Keratinocyte (primary cell): ENCODE measurements at regions not wholly inside any gene's neighbourhood (a gene's known extent, or its start where the extent isn't known, plus 50 kb on each side); places are given as distances from the start of the nearest gene placed in this dataset.
A peak's percentile ranks its signal among the peaks of the same experiment; 100 is the strongest.

Experiments used
- EZH2 ChIP-seq: IDR thresholded peaks from one replicate; pipeline ENCODE4 v1.6.1; 2012; ENCODE audit warnings: inconsistent platforms, mild to moderate bottlenecking, low read length, moderate library complexity
- TF ChIP-seq, protein P1 (sequence below), 3 experiments: IDR thresholded peaks in 1 of 3; conservative IDR thresholded peaks in 1 of 3; optimal IDR thresholded peaks in 1 of 3; 2 replicates in 2 of 3; 3 replicates in 1 of 3; pipeline versions ENCODE3 to v1.5.1; 2011; ENCODE audit warnings: low read length in 3 of 3, mild to moderate bottlenecking in 3 of 3, moderate library complexity in 2 of 3, control low read depth in 1 of 3, inconsistent platforms in 1 of 3; ENCODE audit not compliant: insufficient read depth in 2 of 3; ENCODE audit errors: extremely low read depth in 1 of 3

GRCh38 chr3:5304789-5305683 is 117.5 kb downstream of the EDEM1 start:
- TF ChIP-seq, protein P1, sequence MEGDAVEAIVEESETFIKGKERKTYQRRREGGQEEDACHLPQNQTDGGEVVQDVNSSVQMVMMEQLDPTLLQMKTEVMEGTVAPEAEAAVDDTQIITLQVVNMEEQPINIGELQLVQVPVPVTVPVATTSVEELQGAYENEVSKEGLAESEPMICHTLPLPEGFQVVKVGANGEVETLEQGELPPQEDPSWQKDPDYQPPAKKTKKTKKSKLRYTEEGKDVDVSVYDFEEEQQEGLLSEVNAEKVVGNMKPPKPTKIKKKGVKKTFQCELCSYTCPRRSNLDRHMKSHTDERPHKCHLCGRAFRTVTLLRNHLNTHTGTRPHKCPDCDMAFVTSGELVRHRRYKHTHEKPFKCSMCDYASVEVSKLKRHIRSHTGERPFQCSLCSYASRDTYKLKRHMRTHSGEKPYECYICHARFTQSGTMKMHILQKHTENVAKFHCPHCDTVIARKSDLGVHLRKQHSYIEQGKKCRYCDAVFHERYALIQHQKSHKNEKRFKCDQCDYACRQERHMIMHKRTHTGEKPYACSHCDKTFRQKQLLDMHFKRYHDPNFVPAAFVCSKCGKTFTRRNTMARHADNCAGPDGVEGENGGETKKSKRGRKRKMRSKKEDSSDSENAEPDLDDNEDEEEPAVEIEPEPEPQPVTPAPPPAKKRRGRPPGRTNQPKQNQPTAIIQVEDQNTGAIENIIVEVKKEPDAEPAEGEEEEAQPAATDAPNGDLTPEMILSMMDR (optimal IDR thresholded peaks at IDR 0.05 in 1 of 3, IDR thresholded peaks at IDR 0.05 in 1 of 3, conservative IDR thresholded peaks at IDR 0.05 in 1 of 3; ENCODE audit: extremely low read depth in 1 of 3, insufficient read depth in 2 of 3, low read length in 3 of 3) = peak; percentile 64 to 81 (median 79)
- TF ChIP-seq EZH2 = no peak
